AML-193 (cell line): ENCODE measurements at regions not wholly inside any gene's neighbourhood (a gene's known extent, or its start where the extent isn't known, plus 50 kb on each side); places are given as distances from the start of the nearest gene placed in this dataset.

Experiments used
- DNase-seq, 2 experiments: peaks; one replicate each; lab custom pipeline; 2025; lab: John Stamatoyannopoulos, UW

DNA sequence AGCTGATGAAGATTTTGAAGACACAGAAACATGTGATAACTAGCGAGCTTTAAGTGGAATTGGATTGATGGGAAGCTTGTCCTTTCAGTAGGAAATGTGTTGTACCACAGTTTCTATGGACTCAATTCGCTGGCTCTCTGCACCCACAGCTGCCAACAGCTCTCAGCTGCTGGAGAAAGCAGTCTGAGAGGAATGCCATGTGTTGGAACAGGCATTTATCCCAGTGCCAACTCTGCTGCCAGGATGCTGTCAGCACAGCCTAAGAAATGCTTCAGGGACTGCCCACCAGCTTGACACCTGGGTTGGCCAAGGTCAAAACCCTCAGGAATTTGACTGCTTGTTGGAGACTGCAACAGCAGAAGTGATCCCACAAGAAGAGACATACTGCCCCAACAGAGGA lies 193.0 kb upstream of the THSD7B start:
- no peak for DNase-seq

GRCh38 chr2:136557203-136557602 lies 208.1 kb upstream of the THSD7B start:
- no peak for DNase-seq

DNA sequence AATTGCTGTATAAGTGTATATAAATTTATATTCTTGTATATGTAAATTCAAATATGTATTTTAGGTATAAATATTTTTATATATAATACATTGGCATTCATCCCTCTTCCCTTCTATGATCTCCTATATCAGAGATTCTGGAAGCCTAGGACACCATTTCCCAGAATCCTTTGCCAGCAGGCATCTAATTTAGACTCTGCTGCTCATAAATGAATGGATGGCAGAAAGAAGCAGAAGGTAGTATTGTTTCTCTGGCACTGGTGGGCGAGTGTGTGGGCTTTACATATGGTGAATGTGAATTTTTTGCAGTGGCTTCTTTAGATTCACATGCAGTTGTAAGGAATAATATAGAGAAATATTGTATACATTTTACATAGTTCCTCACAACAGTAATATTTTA lies 215.2 kb upstream of the THSD7B start:
- no peak for DNase-seq

DNA sequence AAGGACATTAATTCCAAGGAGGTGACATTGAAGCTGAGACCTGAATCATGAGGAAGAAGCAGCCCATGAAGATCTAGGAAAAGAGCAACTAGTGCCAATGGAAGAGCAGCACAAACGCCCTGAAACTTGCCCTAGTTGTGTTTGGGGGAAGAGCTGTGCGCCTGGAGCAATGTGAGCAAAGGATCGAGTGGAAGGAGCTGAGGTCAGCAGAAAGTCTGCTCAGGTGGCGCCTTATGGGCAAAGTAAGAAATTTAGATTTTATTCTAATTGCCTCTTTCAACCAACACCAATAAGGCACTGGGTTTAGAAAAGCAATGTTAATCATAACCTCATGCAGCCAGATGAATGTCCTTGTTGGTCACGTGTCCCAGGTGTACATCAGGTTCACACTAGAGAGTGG lies 226.0 kb upstream of the THSD7B start:
- no peak for DNase-seq

GRCh38 chr2:136538489-136538888 lies 226.9 kb upstream of the THSD7B start:
- no peak for DNase-seq

DNA sequence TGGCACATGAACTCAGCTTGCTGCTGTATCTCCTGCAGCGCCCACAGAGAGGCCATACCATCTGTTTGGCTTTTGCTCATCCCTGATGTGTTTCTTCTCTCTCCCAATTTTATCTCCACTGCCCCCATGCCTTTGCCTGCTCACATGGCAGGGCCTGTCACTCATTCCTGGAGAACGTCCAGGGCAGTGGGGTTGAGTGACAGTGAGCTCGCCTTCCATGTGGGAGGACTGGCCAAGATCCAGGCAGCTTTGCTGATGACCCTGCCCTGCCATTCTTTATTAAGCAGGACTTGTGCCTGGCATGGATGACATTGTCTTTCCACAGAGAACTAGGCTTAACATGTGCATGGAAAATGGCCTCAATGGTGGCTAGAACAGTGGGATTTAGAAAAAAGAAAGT lies 230.5 kb upstream of the THSD7B start:
- DNase-seq: no peak

DNA sequence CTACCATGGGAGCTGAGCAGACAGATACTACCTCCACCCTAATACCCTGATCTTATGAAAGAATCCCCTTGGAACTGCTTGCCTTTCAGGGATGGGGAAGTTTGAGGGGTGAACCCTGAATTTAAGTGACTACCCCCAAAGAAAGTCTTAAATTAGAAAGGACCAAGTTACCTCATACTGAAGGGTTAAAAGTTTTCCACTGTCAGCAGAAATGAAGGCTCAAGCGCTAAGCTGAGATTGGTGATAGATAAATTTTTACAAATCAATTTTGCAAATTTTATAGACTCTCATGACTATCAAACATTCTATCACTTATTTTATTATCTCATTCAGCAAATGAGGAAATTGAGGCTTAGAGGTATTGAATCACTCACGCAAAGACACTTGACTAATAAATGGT lies 233.2 kb upstream of the THSD7B start:
- no peak for DNase-seq

DNA sequence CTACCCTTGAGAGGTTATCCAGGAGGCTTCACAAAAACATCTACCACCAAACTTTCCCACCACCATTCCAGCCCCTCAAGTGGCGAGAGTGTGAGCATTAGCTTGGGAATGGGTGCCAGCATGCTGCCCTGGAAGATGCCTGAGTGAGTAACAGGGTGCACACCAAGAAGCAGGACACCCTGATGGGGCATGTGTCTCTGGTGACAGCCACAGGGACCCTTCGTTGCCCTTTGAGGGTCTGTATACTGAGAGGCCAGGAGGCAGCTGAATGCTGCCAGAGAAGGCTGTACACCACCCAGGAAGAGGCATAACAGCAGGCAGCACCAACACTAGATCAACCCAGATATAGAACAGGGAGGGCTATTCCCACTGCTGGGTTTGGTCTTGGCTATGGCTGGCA lies 233.6 kb upstream of the THSD7B start:
- no peak for DNase-seq

GRCh38 chr2:136530146-136530545 lies 235.2 kb upstream of the THSD7B start:
- no peak for DNase-seq

DNA sequence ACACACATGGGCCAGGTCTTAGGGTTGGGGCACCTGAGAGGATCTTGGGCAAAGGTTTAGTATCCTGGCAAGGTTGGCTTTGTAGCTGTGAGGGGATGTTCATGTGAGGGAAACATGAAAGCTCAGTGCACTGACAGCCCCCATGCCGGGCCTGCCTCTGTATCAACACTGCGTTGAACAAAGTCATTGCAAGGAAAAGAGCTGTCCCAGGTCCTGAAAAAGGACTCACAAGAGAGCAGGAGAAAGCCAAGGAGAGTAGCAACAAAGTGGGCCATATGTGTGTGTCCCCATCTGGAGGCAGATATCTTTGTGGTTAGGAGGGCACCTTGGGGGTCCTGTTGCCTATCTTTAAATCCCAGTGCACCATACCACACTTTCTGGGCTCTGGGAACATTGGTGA lies 237.8 kb upstream of the THSD7B start:
- DNase-seq: peak; percentile 3 to 15

DNA sequence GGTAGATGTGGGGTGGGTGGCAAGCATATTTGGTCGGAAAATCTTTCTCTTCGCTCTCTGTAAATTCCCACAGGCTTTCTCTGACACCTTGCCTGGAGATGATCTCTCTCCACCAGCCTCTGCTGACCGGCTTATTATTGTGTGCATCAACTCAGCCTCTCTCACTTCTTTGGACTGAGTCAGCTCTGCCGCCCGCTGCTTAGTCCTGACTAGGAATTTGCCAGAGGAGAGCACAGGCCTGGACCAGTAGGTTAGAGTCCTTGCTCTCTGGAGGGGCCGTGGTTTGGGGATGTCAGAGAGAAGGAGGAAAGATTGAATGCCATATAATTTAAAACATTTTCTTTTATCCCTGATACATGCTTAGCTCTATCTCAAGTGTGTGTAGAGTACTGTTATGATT lies 242.6 kb upstream of the THSD7B start:
- DNase-seq: no peak

- DNase-seq: no peak
These were observed 247.6 kb upstream of the THSD7B start for GRCh38 chr2:136517716-136518115.

GRCh38 chr2:136510244-136510643 lies 255.1 kb upstream of the THSD7B start:
- DNase-seq: no peak

GRCh38 chr2:136505462-136505861 lies 259.9 kb upstream of the THSD7B start:
- no peak for DNase-seq

DNA sequence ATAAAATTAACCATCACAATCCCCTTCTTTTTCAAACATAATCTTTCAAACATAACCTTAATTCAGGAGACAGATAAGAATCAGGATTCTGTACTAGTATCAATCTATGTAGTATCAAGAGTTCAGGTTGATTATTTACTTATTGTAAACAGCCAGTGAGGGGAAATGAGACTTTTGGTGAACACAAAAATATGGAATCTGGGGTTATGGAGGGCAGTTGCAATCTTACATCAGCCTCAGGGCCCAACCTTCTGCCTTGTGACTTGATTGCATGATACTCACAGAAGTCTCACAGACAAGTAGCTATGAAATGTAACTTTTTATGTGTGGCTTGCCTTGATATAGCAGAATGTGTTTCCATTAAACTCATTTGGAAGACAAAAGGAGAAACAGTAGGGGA lies 262.7 kb upstream of the THSD7B start:
- DNase-seq: no peak

GRCh38 chr2:136497709-136498108 lies 267.6 kb upstream of the THSD7B start:
- no peak for DNase-seq

- DNase-seq: no peak
These were observed 268.4 kb upstream of the THSD7B start for GRCh38 chr2:136496966-136497365.

DNA sequence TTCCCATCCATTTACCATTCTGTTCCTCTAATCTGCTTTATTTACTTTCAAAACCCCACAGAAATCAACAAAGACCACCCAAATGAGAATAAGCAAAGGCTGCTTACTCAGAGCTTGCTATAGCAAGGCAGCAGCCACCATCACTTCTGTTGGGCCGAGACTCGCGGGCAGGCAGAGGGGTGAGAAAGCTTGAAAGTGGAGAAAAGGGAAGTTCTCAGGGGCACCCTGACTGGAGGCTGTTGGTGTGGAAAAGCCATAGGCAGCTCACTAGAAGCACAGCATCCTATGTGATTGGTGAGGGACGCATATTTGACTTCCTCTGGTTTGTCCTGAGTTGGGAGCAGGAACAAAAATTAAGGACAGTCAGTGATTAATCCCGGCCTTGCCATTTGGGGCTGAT lies 269.7 kb upstream of the THSD7B start:
- no peak for DNase-seq

- DNase-seq: no peak
These were observed 272.4 kb upstream of the THSD7B start for GRCh38 chr2:136492901-136493300.

GRCh38 chr2:136490100-136490499 lies 275.2 kb upstream of the THSD7B start:
- DNase-seq: no peak

GRCh38 chr2:136487421-136487820 lies 277.9 kb upstream of the THSD7B start:
- no peak for DNase-seq

DNA sequence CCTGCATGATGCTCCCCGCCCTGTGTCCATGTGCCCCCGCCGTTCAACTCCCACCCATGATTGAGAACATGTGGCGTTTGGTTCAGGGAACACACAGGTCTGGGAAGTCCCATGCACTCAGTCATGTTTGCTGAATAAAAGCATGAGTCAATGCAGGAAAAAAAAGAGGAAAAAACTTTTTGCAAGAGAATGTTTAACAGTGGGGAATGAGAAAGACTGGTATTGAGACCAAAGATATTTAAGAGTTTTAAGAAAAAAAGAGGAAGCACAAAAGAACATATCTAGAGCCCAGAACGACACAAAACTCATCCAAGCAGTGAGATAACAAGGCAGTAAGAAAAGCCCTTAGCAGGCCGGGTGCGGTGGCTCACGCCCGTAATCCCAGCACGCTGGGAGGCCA lies 279.2 kb upstream of the THSD7B start:
- DNase-seq: no peak

- DNase-seq: no peak
These were observed 282.4 kb upstream of the THSD7B start for GRCh38 chr2:136482966-136483365.

DNA sequence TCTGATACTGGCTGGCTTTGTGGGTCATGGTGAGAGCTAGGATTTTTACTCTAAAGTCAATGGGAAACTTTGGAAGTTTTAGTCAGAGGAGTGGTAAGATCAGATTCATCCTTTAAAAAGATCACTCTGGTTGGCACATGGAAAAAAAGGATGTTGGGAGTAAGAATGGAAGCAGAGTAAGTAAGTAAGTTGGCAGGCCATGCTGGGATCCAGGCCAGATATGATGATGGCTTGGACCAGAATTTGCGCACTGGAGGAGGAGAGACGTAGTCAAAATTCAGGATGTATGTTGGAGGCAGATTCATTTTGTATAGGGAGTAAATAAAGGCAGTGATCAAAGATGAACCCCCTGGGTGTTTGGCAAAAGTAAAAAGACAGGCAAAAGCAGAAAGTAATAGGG lies 283.3 kb upstream of the THSD7B start:
- DNase-seq: no peak

- no peak for DNase-seq
These were observed 285.6 kb upstream of the THSD7B start for GRCh38 chr2:136479696-136480095.
